HG02885 (cell line): ENCODE measurements at regions not wholly inside any gene's neighbourhood (a gene's known extent, or its start where the extent isn't known, plus 50 kb on each side); places are given as distances from the start of the nearest gene placed in this dataset.

Source experiments
- ATAC-seq: cut with Tn5 transposase; IDR thresholded peaks from one replicate; pipeline ENCODE4 v1.9.1; 2021; ENCODE audit warnings: mild to moderate bottlenecking; ENCODE audit not compliant: unreplicated experiment, poor library complexity

- no peak for ATAC-seq
These were observed 62.7 kb upstream of the KAZN start for GRCh38 chr1:14535619-14536355.

GRCh38 chr1:14538335-14538734 is 60.1 kb upstream of the KAZN start:
- no peak for ATAC-seq

- ATAC-seq = no peak
These were observed 59.2 kb upstream of the KAZN start for GRCh38 chr1:14539309-14539708.

GRCh38 chr1:14539953-14540563 is 58.4 kb upstream of the KAZN start:
- ATAC-seq = no peak

GRCh38 chr1:14541348-14541747 is 57.1 kb upstream of the KAZN start:
- no peak for ATAC-seq

- no peak for ATAC-seq
These were observed 55.2 kb upstream of the KAZN start for GRCh38 chr1:14543191-14543840.

- no peak for ATAC-seq
These were observed 54.2 kb upstream of the KAZN start for GRCh38 chr1:14544319-14544718.

- no peak for ATAC-seq
These were observed 53.0 kb upstream of the KAZN start for GRCh38 chr1:14545422-14546025.

- no peak for ATAC-seq
These were observed 52.1 kb upstream of the KAZN start for GRCh38 chr1:14546416-14546815.
